HL-60 (cell line): ENCODE measurements at regions not wholly inside any gene's neighbourhood (a gene's known extent, or its start where the extent isn't known, plus 50 kb on each side); places are given as distances from the start of the nearest gene placed in this dataset.

Source experiments
- DNase-seq, 2 experiments: peaks; one replicate each; pipeline ENCODE4 v3.0.0-alpha.2; 2010 to 2020; ENCODE audit warnings: low read depth in 1 of 2, low spot score in 1 of 2
- H3K27ac ChIP-seq: fragments of 250-450 bp; sonication (Bioruptor Pico); replicated peaks from 2 replicates; pipeline ENCODE4 v1.5.1; 2020; ENCODE audit warnings: mild to moderate bottlenecking, moderate library complexity
- H3K27me3 ChIP-seq: fragments of 250-450 bp; sonication (Bioruptor Pico); 2 replicates; pipeline ENCODE4 v1.5.1; 2021; ENCODE audit warnings: mild to moderate bottlenecking, moderate library complexity; ENCODE audit not compliant: insufficient read depth, poor library complexity, severe bottlenecking
- H3K4me3 ChIP-seq: replicated peaks from 2 replicates; pipeline ENCODE4 v1.5.1; 2011; ENCODE audit warnings: mild to moderate bottlenecking, control low read depth, low read length; ENCODE audit not compliant: insufficient read depth
- GABPA ChIP-seq: IDR thresholded peaks from 2 replicates; pipeline ENCODE4 v1.6.1; 2012; ENCODE audit warnings: low read depth
- POLR2AphosphoS5 ChIP-seq: IDR thresholded peaks from 2 replicates; pipeline ENCODE4 v1.6.1; 2012; ENCODE audit warnings: low read depth
- SPI1 ChIP-seq: IDR thresholded peaks from 2 replicates; pipeline ENCODE4 v1.6.1; 2012; ENCODE audit warnings: low read depth, mild to moderate bottlenecking, borderline replicate concordance
- TF ChIP-seq, protein P1 (sequence below): IDR thresholded peaks from one replicate; pipeline ENCODE4 v1.5.1; 2011; ENCODE audit warnings: low read length, control low read depth, inconsistent platforms; ENCODE audit not compliant: insufficient read depth
- TF ChIP-seq, protein P2 (sequence below): IDR thresholded peaks from 2 replicates; pipeline ENCODE4 v1.6.1; 2012; ENCODE audit warnings: low read depth; ENCODE audit not compliant: insufficient replicate concordance

DNA sequence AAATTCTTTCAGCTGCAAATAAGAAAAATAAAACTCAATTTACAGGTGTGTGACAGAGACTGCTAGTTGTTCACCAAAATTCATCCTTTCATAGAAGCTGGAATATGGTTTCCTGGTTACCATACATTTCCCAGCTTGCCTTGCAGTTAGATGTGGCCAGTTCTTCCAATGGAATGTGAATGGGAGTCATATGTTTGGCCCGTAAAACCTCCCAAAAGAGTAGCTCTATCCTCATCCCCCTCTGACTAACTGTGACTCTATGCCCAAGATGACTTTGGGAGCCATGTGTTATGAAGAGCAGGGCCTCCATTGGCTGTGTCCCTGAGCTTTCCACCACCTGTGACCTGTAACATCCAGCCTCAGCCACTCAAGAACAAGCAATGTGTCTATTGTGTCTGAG, 90.6 kb upstream of the NGF start:
- no peak for TF ChIP-seq POLR2AphosphoS5
- TF ChIP-seq GABPA = no peak
- TF ChIP-seq SPI1 = no peak
- TF ChIP-seq, protein P1, sequence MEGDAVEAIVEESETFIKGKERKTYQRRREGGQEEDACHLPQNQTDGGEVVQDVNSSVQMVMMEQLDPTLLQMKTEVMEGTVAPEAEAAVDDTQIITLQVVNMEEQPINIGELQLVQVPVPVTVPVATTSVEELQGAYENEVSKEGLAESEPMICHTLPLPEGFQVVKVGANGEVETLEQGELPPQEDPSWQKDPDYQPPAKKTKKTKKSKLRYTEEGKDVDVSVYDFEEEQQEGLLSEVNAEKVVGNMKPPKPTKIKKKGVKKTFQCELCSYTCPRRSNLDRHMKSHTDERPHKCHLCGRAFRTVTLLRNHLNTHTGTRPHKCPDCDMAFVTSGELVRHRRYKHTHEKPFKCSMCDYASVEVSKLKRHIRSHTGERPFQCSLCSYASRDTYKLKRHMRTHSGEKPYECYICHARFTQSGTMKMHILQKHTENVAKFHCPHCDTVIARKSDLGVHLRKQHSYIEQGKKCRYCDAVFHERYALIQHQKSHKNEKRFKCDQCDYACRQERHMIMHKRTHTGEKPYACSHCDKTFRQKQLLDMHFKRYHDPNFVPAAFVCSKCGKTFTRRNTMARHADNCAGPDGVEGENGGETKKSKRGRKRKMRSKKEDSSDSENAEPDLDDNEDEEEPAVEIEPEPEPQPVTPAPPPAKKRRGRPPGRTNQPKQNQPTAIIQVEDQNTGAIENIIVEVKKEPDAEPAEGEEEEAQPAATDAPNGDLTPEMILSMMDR = no peak
- TF ChIP-seq, protein P2, sequence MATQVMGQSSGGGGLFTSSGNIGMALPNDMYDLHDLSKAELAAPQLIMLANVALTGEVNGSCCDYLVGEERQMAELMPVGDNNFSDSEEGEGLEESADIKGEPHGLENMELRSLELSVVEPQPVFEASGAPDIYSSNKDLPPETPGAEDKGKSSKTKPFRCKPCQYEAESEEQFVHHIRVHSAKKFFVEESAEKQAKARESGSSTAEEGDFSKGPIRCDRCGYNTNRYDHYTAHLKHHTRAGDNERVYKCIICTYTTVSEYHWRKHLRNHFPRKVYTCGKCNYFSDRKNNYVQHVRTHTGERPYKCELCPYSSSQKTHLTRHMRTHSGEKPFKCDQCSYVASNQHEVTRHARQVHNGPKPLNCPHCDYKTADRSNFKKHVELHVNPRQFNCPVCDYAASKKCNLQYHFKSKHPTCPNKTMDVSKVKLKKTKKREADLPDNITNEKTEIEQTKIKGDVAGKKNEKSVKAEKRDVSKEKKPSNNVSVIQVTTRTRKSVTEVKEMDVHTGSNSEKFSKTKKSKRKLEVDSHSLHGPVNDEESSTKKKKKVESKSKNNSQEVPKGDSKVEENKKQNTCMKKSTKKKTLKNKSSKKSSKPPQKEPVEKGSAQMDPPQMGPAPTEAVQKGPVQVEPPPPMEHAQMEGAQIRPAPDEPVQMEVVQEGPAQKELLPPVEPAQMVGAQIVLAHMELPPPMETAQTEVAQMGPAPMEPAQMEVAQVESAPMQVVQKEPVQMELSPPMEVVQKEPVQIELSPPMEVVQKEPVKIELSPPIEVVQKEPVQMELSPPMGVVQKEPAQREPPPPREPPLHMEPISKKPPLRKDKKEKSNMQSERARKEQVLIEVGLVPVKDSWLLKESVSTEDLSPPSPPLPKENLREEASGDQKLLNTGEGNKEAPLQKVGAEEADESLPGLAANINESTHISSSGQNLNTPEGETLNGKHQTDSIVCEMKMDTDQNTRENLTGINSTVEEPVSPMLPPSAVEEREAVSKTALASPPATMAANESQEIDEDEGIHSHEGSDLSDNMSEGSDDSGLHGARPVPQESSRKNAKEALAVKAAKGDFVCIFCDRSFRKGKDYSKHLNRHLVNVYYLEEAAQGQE = no peak
- H3K4me3 ChIP-seq = no peak overlapping the region

DNA sequence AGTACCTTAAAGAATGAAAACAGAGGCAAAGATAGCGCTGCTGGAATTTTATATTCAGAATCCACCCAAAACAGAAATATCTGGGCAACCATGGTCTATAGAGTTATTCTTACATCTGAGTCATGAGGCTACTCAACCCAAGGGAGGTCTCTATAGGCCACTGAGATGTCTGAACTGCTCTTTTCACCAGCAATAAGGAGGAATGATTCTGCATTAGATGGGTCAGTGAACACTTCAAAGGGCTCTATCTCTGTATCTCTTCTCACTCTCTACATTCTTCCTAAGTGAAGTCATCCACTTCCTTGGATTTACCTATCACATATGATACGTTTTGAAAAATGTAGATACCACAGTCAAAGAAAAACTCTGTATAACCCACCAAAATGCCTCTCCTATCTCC, 90.2 kb upstream of the NGF start:
- H3K27me3 ChIP-seq = no peaks in the 10 kb centered on the region
- no peak for DNase-seq
- TF ChIP-seq, protein P2 = no peak
- TF ChIP-seq SPI1 (no peak), GABPA (no peak), POLR2AphosphoS5 (no peak)
- TF ChIP-seq, protein P1 = no peak
- H3K4me3 ChIP-seq = no peak overlapping the region
- no peak overlapping the region for H3K27ac ChIP-seq

More for the DNA sequence above, 90.6 kb upstream of the NGF start:
- Histone ChIP-seq H3K27me3 (no peaks in the 10 kb centered on the region), H3K27ac (no peak overlapping the region)
- no peak for DNase-seq

DNA sequence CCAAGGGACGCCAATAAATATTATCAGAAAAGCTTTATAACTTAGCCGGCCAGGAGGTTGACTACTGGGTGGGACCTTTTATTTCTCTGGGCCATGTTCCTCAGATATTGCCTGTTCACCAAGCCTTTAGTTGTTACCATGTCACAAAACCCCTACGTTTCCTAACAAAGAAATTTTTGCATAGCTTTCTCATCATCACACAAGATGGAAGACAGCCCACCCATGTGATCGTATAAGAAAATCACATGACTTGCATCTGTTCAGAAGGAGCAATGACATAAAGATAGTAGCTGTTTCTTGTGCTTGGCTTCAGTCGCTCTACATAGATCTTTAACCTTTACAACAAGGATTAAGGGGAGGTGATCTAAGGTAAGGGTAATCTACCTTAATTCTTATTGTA, 88.9 kb upstream of the NGF start:
- Histone ChIP-seq H3K27ac (no peak overlapping the region), H3K4me3 (no peak overlapping the region), H3K27me3 (no peaks in the 10 kb centered on the region)
- no peak for DNase-seq
- TF ChIP-seq, protein P2 = no peak
- TF ChIP-seq, protein P1 = no peak
- TF ChIP-seq SPI1 = no peak
- TF ChIP-seq GABPA = no peak
- no peak for TF ChIP-seq POLR2AphosphoS5
